OCI-LY3 (cell line): ENCODE measurements at regions not wholly inside any gene's neighbourhood (a gene's known extent, or its start where the extent isn't known, plus 50 kb on each side); places are given as distances from the start of the nearest gene placed in this dataset.

Experiments
- CTCF ChIP-seq: fragments of 200-600, 300-600 bp; sonication (generic); IDR thresholded peaks from 2 replicates; pipeline ENCODE4 v1.5.1; 2014; ENCODE audit warnings: antibody characterized with exemption, low read length, low read depth
- EZH2phosphoT487 ChIP-seq: fragments of 200-600 bp; shearing (Covaris generic); IDR thresholded peaks from 2 replicates; pipeline ENCODE4 v1.6.1; 2018; ENCODE audit warnings: antibody characterized with exemption, mixed run types, low read depth

GRCh38 chr21:15405214-15405613, 324.6 kb upstream of the USP25 start:
- TF ChIP-seq CTCF (no peak), EZH2phosphoT487 (no peak)
